ENCODE measurements at regions not wholly inside any gene's neighbourhood (a gene's known extent, or its start where the extent isn't known, plus 50 kb on each side); places are given as distances from the start of the nearest gene placed in this dataset.

GRCh38 chr17:55632236-55632635 is 90.4 kb downstream of the TMEM100 start:
- no peaks in the 10 kb centered on the region for H3K4me1 ChIP-seq (ENCODE audit: control insufficient read depth, extremely low read depth, insufficient read depth, low read length)
- H3K79me2 ChIP-seq (ENCODE audit: control insufficient read depth, insufficient read depth, low read length): no peaks in the 10 kb centered on the region
- DNase-seq (ENCODE audit: low read depth, low spot score) (no peak), FAIRE-seq (no peak)
- H3K4me3 ChIP-seq (replicated peaks in 1 of 3; ENCODE audit: insufficient read depth in 1 of 3, low read depth in 1 of 3, low read length in 3 of 3): no peak overlapping the region
- H3K9me3 ChIP-seq (replicated peaks; ENCODE audit: control insufficient read depth, insufficient read depth, low read length): no peaks in the 10 kb centered on the region
- H3K27ac ChIP-seq (ENCODE audit: insufficient read depth, low read depth, low read length): no peak overlapping the region
- POLR2A ChIA-PET: interaction anchor here (0.7 kb wide), 1 partner anchor 98 kb away, joined by 4 read pairs; no protein-coding TSS in a partner anchor
- no peaks in the 10 kb centered on the region for H3K9me1 ChIP-seq (replicated peaks; ENCODE audit: control insufficient read depth, extremely low read depth, insufficient read depth, low read length)
- intact Hi-C loops (cut with micrococcal nuclease): no loop called here
- TF ChIP-seq POLR2A (IDR thresholded peaks at IDR 0.05; ENCODE audit: low read depth, low read length) (no peak), MYC (IDR thresholded peaks at IDR 0.05; ENCODE audit: low read depth, low read length) (no peak), POLR2AphosphoS5 (IDR thresholded peaks at IDR 0.05; ENCODE audit: insufficient read depth, low read depth, low read length) (no peak)
- H3K9ac ChIP-seq (replicated peaks; ENCODE audit: extremely low read depth, insufficient read depth, low read length): no peak overlapping the region
- H3K27me3 ChIP-seq (ENCODE audit: control insufficient read depth in 2 of 2, insufficient read depth in 2 of 2, low read length in 2 of 2): no peaks in the 10 kb centered on the region
- H2AFZ ChIP-seq (ENCODE audit: low read depth, low read length): no peak overlapping the region
- CTCF ChIA-PET: interaction anchor here (1.1 to 1.6 kb wide), 5 partner anchors 8 to 138 kb away, joined by 3 to 5 read pairs (median 4); no protein-coding TSS in a partner anchor
- H4K20me1 ChIP-seq (replicated peaks; ENCODE audit: control insufficient read depth, extremely low read depth, insufficient read depth, low read length): no peaks in the 10 kb centered on the region
- H3K36me3 ChIP-seq (ENCODE audit: control insufficient read depth in 2 of 2, extremely low read depth in 1 of 2, insufficient read depth in 2 of 2, low read length in 2 of 2): no peaks in the 10 kb centered on the region
- dilution Hi-C loops (cut with MboI; ENCODE audit: extremely low pct_ligation_motif_present, low sequenced_read_pairs): no loop called here
- BruUV-seq (replicated peaks): no TSS peak
- no peak overlapping the region for H3K4me2 ChIP-seq (ENCODE audit: insufficient read depth, low read length)

GRCh38 chr17:55629995-55630394 is 92.7 kb downstream of the TMEM100 start:
- DNase-seq (ENCODE audit: low read depth, low spot score) (no peak), FAIRE-seq (no peak)
- Histone ChIP-seq H4K20me1 (replicated peaks; ENCODE audit: control insufficient read depth, extremely low read depth, insufficient read depth, low read length) (no peaks in the 10 kb centered on the region), H3K9me3 (replicated peaks; ENCODE audit: control insufficient read depth, insufficient read depth, low read length) (no peaks in the 10 kb centered on the region), H3K9ac (replicated peaks; ENCODE audit: extremely low read depth, insufficient read depth, low read length) (no peak overlapping the region), H3K4me3 (replicated peaks in 1 of 3; ENCODE audit: insufficient read depth in 1 of 3, low read depth in 1 of 3, low read length in 3 of 3) (no peak overlapping the region), H3K27ac (ENCODE audit: insufficient read depth, low read depth, low read length) (no peak overlapping the region), H3K79me2 (ENCODE audit: control insufficient read depth, insufficient read depth, low read length) (no peaks in the 10 kb centered on the region), H3K9me1 (replicated peaks; ENCODE audit: control insufficient read depth, extremely low read depth, insufficient read depth, low read length) (no peaks in the 10 kb centered on the region), H3K27me3 (ENCODE audit: control insufficient read depth in 2 of 2, insufficient read depth in 2 of 2, low read length in 2 of 2) (no peaks in the 10 kb centered on the region), H3K36me3 (ENCODE audit: control insufficient read depth in 2 of 2, extremely low read depth in 1 of 2, insufficient read depth in 2 of 2, low read length in 2 of 2) (no peaks in the 10 kb centered on the region), H3K4me1 (ENCODE audit: control insufficient read depth, extremely low read depth, insufficient read depth, low read length) (no peaks in the 10 kb centered on the region), H2AFZ (ENCODE audit: low read depth, low read length) (no peak overlapping the region), H3K4me2 (ENCODE audit: insufficient read depth, low read length) (no peak overlapping the region)
- TF ChIP-seq MAX (IDR thresholded peaks at IDR 0.05; ENCODE audit: insufficient read depth, insufficient read length) (no peak), POLR2A (IDR thresholded peaks at IDR 0.05; ENCODE audit: low read depth, low read length) (no peak), FOS (IDR thresholded peaks at IDR 0.05; ENCODE audit: borderline replicate concordance, insufficient read depth, low read length) (no peak), EZH2 (IDR thresholded peaks at IDR 0.05; ENCODE audit: borderline replicate concordance, low read depth, low read length, severe bottlenecking) (no peak), MYC (IDR thresholded peaks at IDR 0.05; ENCODE audit: low read depth, low read length) (no peak), JUN (IDR thresholded peaks at IDR 0.05; ENCODE audit: borderline replicate concordance, insufficient read depth, insufficient read length, low read depth) (no peak), GATA2 (IDR thresholded peaks at IDR 0.05; ENCODE audit: insufficient read depth, insufficient read length, low read depth, low read length) (no peak), CTCF (IDR thresholded peaks at IDR 0.05; ENCODE audit: extremely low read depth in 1 of 2, insufficient read depth in 1 of 2, low read depth in 1 of 2, low read length in 2 of 2) (no peak), POLR2AphosphoS5 (IDR thresholded peaks at IDR 0.05; ENCODE audit: insufficient read depth, low read depth, low read length) (no peak)
- dilution Hi-C loops (cut with MboI; ENCODE audit: extremely low pct_ligation_motif_present, low sequenced_read_pairs): no loop called here
- ChIA-PET POLR2A (no interaction called here), CTCF (no interaction called here)
- intact Hi-C loops (cut with micrococcal nuclease): no loop called here
- no TSS peak for BruUV-seq (replicated peaks)
